ENCODE measurements at regions not wholly inside any gene's neighbourhood (a gene's known extent, or its start where the extent isn't known, plus 50 kb on each side); places are given as distances from the start of the nearest gene placed in this dataset.

GRCh38 chr2:126764686-126765265 is 108.8 kb downstream of the GYPC start:
- ChIA-PET CTCF (interaction anchor here (1.2 kb wide), 1 partner anchor 237 kb away, joined by 3 read pairs; no protein-coding TSS in a partner anchor), POLR2A (no interaction called here)
- no peak overlapping the region for H3K4me3 ChIP-seq (ENCODE audit: low read depth, low read length)
- no peak for TF ChIP-seq CTCF (IDR thresholded peaks at IDR 0.05; ENCODE audit: insufficient read depth, low read length, missing control alignments)
- DNase-seq (ENCODE audit: low read depth, low spot score), result no peak

- no peak for TF ChIP-seq CTCF (IDR thresholded peaks at IDR 0.05; ENCODE audit: insufficient read depth, low read length, missing control alignments)
- CTCF ChIA-PET, result interaction anchor here (1.2 kb wide), 1 partner anchor 237 kb away, joined by 3 read pairs; no protein-coding TSS in a partner anchor
Observed at GRCh38 chr2:126765395-126765794, 109.4 kb downstream of the GYPC start.

GRCh38 chr2:126766295-126766968 is 110.5 kb downstream of the GYPC start:
- no peak overlapping the region for H3K4me3 ChIP-seq (ENCODE audit: low read depth, low read length)
- POLR2A ChIA-PET, result no interaction called here
- no peak for TF ChIP-seq CTCF (IDR thresholded peaks at IDR 0.05; ENCODE audit: insufficient read depth, low read length, missing control alignments)
- CTCF ChIA-PET, result no interaction called here
- DNase-seq (ENCODE audit: low read depth, low spot score), result no peak

More at GRCh38 chr2:126765395-126765794, 109.4 kb downstream of the GYPC start:
- POLR2A ChIA-PET, result no interaction called here
- H3K4me3 ChIP-seq (ENCODE audit: low read depth, low read length), result no peak overlapping the region
- no peak for DNase-seq (ENCODE audit: low read depth, low spot score)

GRCh38 chr2:126766969-126767296 is 111.0 kb downstream of the GYPC start:
- ChIA-PET POLR2A (no interaction called here), CTCF (no interaction called here)
- no peak for TF ChIP-seq CTCF (IDR thresholded peaks at IDR 0.05; ENCODE audit: insufficient read depth, low read length, missing control alignments)
- no peak for DNase-seq (ENCODE audit: low read depth, low spot score)
- H3K4me3 ChIP-seq (ENCODE audit: low read depth, low read length), result no peak overlapping the region

GRCh38 chr2:126769118-126769517 is 113.2 kb downstream of the GYPC start:
- no peak for DNase-seq (ENCODE audit: low read depth, low spot score)
- CTCF ChIA-PET, result interaction anchor here (1.3 kb wide), 1 partner anchor 241 kb away, joined by 5 read pairs; no protein-coding TSS in a partner anchor
- no peak for TF ChIP-seq CTCF (IDR thresholded peaks at IDR 0.05; ENCODE audit: insufficient read depth, low read length, missing control alignments)
- POLR2A ChIA-PET, result no interaction called here
- no peak overlapping the region for H3K4me3 ChIP-seq (ENCODE audit: low read depth, low read length)

- H3K4me3 ChIP-seq (ENCODE audit: low read depth, low read length), result no peak overlapping the region
- ChIA-PET CTCF (no interaction called here), POLR2A (no interaction called here)
- DNase-seq (ENCODE audit: low read depth, low spot score), result no peak
- TF ChIP-seq CTCF (IDR thresholded peaks at IDR 0.05; ENCODE audit: insufficient read depth, low read length, missing control alignments), result no peak
Observed at GRCh38 chr2:126770466-126770865, 114.5 kb downstream of the GYPC start.
